Testis (tissue), 2 donors: ENCODE measurements at regions not wholly inside any gene's neighbourhood (a gene's known extent, or its start where the extent isn't known, plus 50 kb on each side); places are given as distances from the start of the nearest gene placed in this dataset.

Experiments
- CTCF ChIP-seq, 3 experiments: fragments of 450-650 bp in 2 of 3; fragments of 200-600 bp in 1 of 3; sonication (generic) in 1 of 3; IDR thresholded peaks; one replicate each; pipeline ENCODE4 v1.5.1; 2016 to 2019; ENCODE audit warnings: antibody characterized with exemption in 3 of 3, mild to moderate bottlenecking in 2 of 3, moderate library complexity in 1 of 3
- POLR2A ChIP-seq: fragments of 450-650 bp; IDR thresholded peaks from one replicate; pipeline ENCODE4 v1.6.1; 2017; ENCODE audit warnings: antibody characterized with exemption, mild to moderate bottlenecking, moderate library complexity

GRCh38 chr1:118338936-118339335 lies 153.9 kb upstream of the SPAG17 start:
- TF ChIP-seq CTCF (IDR thresholded peaks at IDR 0.05) (no peak), POLR2A (no peak)
